ENCODE measurements at regions not wholly inside any gene's neighbourhood (a gene's known extent, or its start where the extent isn't known, plus 50 kb on each side); places are given as distances from the start of the nearest gene placed in this dataset.
"Not testable (repeated sequence)": the region's sequence is repeated elsewhere in the genome, so short reads cannot be mapped to it uniquely, and the experiment has no call there.

DNA sequence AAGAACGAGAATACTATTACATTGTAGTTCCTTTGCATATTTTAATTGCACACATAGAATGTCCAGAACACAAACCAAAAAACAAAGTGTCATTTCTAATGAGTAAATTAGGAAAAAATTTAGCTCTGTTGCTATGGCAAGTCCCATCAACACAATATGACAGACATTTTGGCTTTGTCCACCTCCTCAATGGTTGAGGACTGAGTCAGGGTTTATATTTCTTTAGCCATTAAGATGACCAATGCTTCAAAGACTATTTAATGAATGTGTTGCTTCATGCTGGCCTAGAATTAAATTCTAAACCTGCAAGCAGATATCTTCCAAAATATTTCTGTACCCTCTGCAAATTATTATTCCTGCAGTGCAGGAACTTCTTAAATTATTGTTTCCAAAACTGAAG, 719.2 kb downstream of the NTRK3 start:
- DNase-seq: no peak

DNA sequence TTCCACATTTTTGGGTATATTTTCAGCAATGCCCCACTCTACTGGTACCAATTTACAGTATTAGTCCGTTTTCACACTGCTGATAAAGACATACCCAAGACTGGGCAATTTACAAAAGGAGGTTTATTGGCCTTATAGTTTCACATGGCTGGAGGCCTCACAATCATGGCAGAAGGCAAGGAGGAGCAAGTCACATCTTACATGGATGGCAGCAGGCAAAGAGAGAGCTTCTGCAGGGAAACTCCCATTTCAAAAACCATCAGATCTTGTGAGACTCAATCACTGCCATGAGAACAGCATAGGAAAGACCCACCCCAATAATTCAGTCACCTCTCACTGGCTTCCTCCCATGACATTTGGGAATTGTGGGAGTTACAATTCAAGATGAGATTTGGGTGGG, 722.9 kb downstream of the NTRK3 start:
- not testable (repeated sequence) for DNase-seq

DNA sequence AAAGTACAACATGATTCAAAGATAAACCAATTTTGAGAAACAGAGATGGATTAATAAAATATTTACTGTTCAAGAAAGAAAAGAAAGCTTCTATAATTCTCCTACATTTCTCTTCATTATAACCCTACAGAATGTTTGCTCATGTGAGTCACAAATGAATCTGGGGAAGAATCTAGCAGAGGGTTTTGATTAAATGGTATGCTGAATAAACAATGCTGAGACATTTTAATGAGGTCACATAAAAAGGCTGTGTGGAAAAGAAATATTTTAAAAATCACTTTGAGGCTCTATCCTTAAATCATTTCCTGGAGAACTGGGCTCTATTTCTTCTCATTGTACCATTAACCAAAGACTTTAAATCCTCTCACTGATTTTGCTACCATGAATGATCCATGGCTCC, 727.7 kb downstream of the NTRK3 start:
- DNase-seq: no peak

DNA sequence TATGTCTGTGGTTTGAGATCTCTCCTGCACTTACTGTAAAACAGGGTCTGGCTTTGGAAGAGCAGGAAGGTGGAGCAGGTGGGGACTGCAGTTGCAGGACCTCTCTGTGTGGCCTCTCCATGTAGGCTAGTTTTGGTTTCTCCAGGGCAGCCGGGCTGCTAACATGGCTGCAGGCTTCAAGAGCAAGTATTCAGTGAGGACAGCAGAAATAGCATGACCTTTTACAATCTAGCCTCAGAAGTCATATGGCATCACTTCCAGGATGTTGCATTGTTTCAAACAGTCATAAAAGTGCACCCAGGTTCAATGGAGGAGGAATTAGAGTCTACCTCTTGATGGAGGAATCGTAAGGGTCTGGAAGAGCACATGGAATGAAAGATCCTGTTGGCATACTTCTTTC, 728.7 kb downstream of the NTRK3 start:
- no peak for DNase-seq

DNA sequence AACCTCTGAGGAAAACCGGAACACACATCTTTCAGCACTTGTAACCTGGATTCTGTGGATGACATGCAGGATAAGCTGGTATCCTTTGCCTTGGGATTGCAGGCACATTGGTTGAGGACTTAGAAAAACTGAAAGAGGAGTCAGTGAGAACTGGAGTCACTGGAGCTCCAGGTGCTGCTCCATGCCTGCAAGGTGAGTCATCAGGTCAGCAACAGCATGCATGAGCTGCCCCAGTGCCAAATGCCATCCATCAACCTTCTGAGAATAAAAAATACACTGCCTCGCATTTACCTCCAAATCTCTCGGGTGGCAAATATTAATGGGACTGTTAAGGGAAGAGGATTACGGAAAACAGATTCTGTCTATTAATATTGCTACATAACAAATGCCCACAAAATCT, 729.1 kb downstream of the NTRK3 start:
- no peak for DNase-seq

DNA sequence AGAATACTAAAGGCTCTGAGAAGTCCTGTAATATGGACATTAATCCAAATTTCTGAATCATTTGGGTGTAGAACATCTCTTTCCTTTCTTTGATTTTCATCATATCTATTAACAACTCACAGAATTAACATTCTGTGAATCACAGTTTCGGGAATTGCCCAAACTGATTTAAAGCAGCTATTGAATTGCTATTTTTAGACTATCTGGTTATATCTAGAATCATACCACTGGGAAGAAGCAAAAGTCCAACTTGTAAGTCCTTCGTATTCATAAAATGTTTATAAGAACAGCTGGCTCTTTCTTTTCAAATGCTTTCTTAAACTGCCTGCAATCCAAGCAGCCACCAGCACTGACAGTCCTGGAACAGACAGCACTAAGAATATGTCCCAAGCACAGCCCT, 733.0 kb downstream of the NTRK3 start:
- no peak for DNase-seq

DNA sequence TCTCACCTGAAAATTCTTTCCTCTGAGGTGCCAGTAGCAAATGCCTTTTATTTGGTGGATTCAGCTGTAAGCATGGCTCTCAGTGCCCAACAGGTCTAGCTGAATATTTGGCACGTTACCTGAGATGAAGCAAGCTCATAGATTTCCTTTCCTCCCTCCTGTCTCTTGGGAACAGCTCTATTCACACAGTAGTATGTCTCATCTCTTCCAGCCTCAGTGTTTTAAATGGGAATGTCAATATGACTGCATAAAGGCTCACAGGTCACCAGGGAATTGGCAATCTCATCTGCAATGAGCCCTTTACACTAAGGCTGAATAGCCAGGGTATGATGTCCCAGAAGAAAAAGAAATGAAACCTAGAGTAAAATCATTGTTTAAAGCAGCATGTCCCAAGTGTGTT, 733.5 kb downstream of the NTRK3 start:
- no peak for DNase-seq

DNA sequence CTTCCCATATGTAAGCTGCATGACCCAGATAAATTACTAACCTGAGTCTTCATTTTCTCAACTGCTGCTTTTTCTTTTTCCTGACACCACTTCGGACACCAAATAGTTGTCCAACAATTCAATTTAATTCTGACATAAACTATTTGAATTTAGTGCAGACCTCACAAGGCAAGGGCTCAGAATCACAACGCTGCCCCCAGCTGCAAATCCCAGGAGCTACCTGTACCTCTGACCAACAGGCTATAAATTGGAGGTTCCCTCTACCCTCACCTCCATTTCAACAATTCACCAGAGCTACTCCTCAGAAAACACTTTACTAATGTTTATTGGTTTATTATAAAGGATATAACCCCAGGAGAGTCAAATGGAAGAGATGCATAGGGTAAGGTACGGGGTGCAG, 737.6 kb downstream of the NTRK3 start:
- no peak for DNase-seq

DNA sequence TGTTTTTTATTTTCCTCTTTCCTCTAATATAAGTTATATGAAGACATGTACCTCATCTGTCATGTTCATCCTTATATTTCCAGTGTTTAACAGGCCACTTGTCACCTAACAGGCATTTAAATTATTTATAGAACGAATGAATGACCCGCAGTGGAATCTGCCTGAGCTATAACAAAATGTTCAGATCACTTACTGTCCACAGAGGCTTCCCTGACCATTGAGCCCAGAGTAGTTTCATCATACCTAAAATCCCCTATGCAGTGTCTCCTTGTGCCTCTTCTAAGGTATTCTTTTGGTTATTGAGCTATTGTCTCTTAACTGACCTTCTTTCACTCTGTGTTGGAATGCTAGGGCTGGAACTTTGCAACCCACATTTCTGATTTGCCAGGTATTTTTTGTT, 748.5 kb downstream of the NTRK3 start:
- no peak for DNase-seq

DNA sequence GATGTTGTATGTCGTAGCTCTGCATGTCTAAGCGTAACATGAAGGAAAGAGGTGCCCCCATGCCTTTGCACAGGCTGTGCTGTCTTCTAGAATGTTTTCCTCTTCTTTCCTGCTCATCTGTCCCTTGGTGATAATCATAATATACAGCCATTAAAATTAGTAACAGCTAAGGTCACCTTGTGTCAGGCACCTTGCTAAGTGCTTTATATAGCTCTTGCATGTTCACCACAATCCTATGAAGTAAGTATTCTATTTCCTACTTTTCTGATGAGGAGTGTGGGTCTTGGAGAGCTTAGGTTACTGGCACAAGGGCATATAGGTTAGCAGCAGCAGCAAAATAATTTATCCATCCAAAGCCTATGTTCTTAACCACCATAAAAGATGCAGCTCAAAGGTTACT, 754.4 kb downstream of the NTRK3 start:
- no peak for DNase-seq

DNA sequence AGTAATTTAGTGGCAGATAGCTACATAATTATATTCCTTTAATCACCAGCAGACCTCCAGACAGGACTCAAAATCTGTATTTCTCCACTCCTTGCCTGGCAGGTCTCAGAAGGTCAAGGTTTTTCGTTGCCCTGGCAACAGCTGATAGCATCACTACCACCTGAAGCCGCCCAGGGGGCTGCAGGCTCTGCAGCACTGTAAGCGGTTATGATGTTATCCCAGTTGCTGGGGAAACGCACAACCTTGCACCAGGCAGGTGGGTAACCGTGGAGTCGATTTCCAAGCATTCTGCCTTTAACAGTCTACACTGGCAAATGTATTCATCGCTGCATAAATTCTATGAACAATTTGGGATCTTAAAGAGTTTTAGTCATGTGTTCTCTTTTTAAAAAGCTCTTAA, 756.3 kb downstream of the NTRK3 start:
- no peak for DNase-seq

DNA sequence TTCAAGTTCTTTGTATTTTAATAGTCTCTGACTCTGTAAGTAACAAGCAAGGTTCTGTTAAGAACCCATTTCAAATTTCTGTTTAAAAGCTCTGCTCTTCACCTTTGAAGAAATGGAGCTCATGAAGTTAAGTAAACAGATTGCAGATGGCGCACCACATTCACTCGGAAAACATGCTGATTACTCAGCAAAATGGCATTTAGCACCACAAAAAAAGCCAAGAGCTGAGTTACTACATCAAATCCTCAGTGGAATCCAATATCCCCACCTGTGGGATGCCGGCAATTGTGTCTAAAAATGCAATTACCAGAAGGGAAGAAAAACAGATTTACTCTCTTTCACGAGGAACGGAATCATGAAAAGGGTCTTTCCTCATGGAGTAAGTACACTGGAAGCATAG, 758.0 kb downstream of the NTRK3 start:
- no peak for DNase-seq

DNA sequence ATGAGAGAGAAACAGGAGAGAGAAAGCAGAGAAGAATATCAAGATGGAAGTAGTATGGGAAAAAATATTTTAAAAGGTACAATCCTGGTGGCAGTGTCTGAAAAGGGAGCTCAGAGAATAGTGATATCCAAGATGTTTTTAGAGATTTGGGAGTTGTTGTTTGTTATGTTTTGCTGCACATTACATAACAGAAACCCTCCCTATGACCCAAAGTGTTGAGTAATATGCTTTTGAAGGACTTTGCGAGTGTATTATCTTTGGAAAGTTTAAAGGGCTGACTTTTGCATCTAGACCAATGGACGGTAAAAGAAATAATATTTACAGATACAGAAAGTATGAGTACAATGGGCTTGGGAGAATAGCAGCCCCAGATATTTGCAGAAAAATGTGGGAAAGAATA, 759.7 kb downstream of the NTRK3 start:
- DNase-seq: no peak

DNA sequence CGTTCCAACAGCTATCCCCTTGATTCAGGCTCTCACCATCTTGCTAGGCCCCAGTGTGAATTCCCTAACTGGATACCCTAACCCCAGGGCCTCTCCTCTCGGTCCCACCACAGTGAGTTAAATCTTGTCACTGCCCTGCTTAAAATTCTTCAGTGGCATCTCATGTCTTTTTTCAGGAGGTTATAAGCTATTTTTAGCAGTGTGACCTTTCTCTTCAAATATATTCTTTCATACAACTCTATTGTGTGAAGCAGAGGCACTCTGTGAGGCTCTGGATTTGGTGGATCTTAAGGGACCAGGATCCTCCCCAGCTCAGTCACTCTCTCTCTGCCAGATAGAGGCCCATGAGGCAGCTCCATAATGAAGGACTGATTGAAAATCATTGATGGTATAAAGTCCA, 760.4 kb downstream of the NTRK3 start:
- no peak for DNase-seq

DNA sequence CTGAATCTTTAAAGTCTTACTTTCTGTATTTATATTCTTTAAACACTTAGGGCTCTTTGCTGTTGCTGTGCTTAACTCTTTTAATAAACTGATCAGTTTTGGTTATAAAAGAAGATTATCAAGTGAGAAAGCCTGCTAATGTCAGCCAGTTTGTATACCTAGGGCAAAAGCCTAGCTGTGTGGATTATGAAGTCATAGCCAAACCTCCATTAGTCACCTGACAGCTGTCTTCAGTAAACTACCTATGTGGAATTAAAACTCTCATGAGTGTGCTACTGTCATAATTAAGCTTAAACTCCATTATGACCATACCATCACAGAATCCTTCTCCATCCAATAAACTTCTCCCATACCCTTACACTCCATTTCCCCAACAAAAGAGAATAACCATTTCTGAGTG, 762.7 kb downstream of the NTRK3 start:
- no peak for DNase-seq

DNA sequence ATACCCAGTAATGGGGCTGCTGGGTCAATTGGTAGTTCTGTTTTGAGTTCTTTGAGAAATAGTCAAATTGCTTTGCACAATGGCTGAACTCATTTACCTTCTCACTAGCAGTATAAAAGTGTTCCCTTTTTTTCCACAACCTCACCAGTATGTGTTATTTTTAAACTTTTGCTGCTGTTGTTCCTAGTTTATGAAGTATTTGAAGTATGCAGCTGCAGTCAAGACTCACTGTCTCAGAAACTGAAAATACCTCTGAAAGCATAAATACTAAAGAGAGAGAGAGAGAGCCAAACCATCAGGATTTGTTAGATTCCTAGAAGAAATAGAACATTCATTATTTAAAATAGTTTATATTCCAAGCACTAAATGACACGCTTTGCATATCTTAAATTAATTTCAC, 764.2 kb downstream of the NTRK3 start:
- no peak for DNase-seq

DNA sequence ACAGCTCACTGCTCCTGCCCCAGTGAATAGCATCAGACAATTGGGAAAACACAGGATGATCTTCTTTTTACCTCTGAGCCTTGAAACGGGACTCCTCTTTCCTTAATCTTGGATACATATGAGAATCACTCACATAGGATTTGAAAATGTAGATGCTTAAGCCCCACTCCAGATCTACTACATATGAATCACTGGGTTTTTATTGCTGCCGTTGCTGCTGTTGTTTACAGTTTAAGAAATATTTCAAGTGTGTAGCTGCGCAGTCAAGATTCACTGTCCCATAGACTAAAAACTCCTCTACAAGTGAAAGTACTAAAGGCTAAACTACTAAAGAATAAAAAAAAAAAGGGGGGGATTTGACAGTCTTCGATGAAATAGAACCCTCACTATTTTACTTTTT, 765.9 kb downstream of the NTRK3 start:
- no peak for DNase-seq

DNA sequence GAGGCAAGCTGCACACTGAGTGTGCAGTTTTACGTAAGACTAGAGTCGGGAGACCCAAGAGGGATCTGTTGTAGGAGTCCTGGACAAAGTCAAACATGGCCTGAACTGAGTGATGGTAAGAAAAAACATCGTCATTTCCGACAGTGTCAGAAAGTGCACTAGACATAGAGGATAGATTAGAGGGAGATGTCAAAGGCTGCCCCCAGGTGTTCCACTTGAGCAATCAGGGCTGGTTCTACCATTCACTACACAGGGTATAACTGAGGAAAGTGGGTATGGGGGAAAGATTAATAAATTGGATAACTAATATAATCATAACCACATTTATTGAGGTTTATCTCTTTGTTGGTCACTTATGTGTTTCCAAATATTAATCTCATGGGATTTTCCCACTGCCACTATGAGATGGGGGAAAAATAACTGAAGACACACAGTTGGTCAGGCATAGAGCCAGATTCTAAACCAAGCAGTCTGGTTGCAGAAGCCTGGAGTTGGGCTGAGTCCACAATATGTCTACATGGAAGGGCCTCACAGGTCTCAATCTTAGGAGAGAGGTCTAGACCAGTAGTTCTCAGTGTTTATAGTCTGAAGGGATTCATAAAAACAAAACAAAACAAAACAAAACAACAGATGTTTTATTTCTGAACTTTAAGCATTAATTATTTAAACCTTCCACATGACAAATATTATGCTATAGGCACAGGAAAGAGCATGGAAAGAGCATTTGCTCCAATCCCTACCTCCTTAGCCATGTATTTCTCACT, 766.5 kb downstream of the NTRK3 start:
- no peak for DNase-seq

DNA sequence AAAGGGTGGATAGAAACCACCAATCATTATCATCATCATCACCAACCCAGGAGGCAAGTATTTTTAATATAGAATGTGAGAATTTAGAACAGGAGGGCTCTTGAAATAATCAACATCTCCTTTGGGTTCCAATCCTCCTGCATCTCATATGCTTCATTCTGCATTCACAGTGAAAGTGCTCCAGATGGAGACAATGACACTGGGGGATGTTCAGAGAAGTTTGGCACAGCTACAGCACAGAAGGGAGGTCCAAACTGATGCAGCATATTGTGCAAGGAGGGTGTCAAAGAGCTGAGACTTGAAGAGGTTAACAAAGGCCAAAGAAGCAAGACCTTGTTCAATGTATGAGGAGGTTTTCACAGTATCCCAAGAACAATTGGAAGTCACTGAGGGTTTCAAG, 767.1 kb downstream of the NTRK3 start:
- no peak for DNase-seq

DNA sequence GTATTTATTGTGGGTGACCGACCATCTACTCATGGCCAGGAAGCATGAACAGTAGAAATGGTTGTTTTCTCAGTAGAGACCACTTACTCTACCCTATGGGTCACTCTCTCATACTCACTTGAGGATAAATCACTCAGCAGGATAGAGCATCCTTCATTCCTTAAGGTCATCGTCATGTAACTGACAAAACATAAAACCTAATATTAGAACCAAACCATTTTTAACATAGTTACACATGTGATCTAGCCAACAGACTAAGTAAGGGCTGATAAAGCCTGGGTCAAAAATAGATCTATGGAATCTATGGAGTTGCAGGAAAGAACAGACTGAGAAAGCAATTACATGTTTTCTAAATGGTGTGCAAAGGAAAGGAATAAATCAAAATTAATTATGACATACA, 769.1 kb downstream of the NTRK3 start:
- no peak for DNase-seq

DNA sequence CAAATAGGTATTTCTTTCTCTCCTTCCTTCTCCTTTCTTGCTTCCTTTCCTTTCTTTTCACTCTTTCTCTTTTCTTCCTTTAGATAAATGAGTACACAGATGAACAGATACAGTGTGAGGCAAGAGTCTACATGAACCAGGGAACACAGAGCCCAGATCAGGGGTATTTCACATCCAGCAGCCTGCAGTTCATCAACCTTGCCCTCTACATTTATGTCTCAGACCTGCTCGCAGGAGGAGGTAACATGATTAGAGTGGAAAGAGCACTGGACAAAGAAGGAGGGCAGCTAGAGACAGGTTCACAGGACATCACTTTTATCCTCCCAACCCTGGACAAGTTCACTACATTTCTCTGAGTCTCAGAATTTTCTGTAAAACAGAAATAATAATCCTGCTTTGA, 773.1 kb downstream of the NTRK3 start:
- no peak for DNase-seq

DNA sequence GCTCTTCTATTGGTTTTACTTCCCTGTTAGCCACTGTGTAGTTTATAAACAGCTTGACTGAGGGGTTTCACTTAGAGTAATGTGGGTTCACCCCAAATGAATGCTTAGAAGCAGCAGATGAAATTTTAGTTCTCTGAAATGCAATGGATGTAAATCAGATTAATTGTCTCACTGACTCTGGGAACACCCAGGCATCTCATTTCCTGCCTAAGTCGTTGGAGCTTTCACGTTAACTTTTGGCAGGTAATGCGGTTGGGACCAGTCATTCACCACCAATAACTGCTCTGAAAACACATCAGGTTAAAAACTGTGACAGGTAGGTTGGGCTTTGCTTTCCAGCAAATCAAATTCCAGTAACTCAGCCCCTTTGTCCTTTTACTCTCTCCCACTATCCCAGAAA, 775.4 kb downstream of the NTRK3 start:
- no peak for DNase-seq

DNA sequence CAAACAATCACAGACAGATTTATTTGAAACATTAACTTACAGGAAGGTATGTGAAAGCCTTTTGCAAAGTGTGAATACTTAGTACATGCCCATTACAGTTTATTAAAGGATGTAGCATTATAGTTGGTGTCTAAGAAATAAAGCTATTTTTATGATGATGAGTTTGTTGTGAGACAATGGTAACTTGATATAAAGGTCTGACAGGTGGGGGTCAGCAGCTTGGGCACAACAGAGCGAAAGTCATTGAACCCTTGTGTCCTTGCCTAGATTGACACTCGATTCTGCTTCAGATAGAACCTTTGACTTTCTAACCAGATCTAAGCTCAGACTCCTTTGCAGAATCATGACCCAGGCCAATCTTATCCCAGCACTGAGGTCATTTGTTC, 777.9 kb downstream of the NTRK3 start:
- no peak for DNase-seq
